NCI-H2227 treated with DMSO at 0.1 percent for 48 hours (cell line): ENCODE measurements at regions not wholly inside any gene's neighbourhood (a gene's known extent, or its start where the extent isn't known, plus 50 kb on each side); places are given as distances from the start of the nearest gene placed in this dataset.

Source experiments
- DNase-seq: peaks from one replicate; lab custom pipeline; 2025; lab: John Stamatoyannopoulos, UW

DNA sequence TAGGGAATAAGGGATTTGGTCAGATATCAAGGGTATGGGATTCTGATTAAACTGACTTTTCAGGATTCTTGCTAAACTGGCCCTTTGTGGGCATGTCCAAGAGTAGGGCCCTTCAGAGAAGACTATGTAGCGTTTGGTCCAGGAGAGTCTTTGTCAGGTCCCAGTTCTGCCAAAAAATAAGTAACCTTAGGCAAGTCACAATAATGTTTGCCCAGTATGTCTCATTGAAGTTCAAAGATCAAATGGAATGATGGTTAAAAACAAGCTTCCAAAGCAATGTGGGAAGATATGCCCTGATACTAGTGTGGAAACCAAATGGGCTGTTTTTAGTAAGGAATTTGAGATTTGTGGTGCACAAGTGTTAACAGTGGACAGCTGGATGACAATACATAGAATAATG is 454.4 kb downstream of the WDR72 start:
- DNase-seq, result no peak

DNA sequence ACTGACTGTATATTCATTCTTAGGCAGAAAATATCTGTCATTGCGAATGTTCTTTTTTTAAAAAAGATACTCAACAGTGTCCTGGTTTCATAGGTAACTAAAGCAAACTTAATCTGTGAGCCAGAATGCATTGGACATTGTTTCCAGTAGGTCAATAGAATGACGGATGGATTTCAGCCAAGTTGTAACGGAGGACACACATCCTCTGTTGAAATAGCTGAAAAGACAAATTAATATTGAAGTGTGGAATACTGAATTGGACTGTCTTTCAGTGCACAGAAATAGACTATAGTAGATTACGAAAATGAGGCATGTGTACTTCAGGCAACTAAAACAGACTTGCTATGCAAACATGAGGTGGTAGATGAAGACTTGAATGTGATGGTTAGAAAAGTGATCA is 461.6 kb downstream of the WDR72 start:
- DNase-seq, result no peak

DNA sequence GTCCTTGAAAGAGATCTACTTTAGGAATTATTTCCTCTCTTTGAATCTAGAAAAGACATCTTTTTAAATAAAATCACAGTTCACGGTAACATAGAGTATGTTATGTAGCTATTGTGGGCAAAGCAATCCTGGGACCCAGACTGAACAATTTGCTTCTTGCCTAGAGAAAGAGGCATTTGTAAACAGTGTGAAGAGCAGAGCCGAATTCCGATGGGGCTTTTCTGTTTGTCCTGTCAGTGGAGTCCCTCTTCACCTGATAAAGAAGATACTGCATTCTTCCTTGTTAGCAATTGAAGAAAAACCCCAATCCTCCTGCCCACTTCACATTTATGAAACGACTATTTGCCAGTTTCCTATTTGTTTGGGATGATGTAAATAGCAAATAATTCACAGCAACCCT is 462.9 kb downstream of the WDR72 start:
- no peak for DNase-seq

- DNase-seq, result no peak
These were observed 463.9 kb downstream of the WDR72 start for GRCh38 chr15:53295574-53295973.

DNA sequence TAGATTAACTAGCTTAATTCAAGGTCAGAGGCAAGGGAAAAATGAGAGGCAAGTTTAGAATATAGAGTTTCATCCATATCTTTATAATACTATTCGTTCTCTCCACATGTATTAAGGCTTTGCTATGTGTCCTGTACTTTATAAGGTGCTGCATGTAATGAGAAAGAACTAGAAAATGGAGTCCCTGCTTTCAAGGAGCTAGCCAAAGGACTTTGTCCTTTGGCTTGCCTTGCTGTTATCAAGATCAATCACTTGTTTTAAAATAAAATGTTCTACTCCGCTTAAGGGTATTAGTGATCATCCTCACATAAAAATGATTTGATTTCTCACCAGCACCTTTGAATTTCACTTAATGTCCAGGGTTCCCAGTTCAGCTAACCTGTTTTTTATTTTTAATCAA is 470.9 kb downstream of the WDR72 start:
- DNase-seq, result no peak

DNA sequence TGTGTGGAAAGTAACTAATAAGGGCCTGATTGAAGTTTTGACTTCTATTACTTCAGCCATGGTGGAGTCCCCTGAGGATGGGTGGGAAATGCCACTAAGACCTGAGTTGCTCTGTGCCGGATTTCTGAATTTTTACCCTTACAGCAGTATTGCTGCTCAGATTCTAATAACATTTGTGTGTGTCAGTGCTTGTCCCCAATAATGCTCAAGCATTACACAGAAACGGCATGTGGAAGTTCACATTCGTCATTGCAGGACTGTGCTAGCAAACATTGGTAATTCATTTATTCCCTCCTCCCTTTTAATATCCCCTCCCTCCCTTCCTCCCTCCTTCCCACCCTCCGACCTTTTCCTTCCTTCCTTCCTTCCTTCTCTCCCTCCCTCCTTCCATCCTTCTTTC is 484.5 kb upstream of the ONECUT1 start:
- no peak for DNase-seq

DNA sequence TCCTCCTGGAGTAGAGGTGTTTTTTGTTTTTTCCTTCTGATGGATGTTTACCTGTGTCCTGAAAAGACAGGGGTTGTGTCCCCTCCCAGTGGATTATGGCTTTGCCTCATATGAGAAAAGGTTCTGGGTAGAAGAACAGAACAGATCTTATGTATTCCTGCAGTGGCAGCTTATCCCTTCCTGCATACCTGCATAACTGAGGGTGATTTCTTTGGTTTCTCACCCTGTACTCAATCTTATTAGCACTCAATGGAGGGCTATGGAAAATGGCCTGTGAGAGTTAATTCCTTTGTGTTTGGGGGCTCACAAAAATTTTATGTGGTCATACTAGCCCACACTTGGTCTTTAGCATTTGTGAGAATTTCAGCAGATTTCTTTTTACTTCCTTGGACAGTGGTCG is 482.0 kb upstream of the ONECUT1 start:
- no peak for DNase-seq

DNA sequence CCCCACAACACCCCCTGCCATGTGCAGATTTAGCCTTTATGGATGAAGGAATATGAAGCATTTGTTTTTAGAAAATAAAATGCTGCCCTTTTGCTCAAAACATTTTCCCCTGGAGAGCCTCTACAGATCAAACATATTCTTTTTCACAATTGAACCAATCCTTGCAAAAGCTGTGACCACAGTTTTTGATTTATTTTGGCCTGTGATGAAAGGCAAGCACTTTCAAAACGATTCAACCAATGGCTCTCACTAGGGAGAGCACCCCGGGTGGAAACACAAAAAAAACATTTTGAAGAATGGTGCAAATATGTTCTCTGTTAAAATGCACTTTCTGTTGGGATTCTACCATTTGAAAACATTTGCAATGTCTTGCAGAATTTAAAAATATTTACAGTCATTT is 476.0 kb upstream of the ONECUT1 start:
- DNase-seq, result no peak

DNA sequence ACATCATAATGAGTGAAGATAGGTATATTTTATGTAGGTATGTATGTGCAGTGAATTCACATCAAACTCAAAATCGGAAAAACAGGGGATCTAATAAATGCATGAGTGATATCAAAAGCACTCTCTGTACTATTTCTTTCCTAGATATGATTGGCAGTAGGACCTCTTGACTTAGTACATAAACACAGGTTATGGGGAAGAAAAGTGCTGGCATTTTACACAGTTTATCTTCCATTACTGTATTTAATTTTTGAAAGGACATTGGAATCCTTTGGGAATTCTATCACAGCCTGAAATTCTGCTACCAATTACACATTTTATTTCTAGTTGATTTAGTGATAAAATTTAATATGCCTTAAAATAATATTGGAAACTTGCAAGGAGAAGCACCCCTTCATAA is 470.5 kb upstream of the ONECUT1 start:
- peak; percentile 13 for DNase-seq

DNA sequence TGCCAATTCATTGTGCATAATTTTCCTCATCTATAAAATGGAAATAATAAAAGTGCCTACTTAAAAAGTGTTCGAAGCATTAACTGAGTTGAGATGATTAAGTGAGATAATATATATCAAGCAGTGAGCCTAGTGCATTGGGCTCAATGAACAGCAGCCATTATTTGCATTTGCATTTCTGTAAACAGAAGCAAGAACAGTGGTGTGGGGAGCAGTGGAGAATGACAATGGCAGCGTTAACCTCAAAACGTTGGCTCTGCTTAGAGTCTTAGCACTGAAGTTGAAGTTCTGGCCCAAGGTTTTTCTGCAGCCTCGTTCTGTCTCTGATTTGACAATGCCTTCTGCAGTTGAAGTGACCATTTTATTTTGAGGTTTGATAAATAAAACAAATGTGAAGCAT is 466.3 kb upstream of the ONECUT1 start:
- no peak for DNase-seq

DNA sequence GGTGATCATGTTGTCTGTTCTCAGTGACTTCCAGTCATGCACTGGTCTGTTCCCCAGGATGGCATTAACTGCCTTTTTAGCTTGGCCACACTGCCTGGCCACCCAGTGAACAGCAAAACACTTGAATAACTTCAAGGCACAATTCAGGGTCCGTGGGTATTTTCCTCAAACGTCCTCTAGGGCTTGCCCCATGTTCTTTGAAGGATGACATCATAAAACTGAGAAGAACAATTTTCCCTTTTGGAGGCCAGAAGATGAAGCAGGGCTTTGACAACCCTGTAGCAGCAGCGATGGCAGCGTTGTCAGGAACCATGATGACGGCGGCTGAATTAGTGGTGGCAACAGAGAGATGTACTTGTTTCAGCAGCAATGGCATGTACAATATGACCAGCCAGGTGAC is 465.9 kb upstream of the ONECUT1 start:
- DNase-seq, result no peak

DNA sequence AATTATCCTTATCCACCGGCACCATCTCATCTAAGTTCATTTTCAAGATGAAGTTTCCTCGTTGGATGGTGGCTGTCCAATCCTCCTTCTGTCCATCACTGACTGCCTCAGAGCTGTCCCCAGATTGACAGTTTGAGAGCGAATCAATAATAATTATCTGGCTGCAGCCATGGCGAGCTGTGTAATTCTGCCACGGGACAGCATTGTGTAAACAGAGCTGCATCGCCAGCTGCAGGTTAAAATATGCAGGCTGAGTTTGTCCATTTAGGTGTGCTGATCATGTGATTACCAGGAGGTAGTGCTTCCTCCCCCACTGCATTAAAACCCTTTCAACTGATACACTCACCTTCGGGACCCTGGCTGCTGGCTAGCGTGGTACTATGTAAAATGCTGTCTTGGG is 461.9 kb upstream of the ONECUT1 start:
- peak; percentile 52 for DNase-seq

GRCh38 chr15:53251523-53251922 is 461.4 kb upstream of the ONECUT1 start:
- no peak for DNase-seq

DNA sequence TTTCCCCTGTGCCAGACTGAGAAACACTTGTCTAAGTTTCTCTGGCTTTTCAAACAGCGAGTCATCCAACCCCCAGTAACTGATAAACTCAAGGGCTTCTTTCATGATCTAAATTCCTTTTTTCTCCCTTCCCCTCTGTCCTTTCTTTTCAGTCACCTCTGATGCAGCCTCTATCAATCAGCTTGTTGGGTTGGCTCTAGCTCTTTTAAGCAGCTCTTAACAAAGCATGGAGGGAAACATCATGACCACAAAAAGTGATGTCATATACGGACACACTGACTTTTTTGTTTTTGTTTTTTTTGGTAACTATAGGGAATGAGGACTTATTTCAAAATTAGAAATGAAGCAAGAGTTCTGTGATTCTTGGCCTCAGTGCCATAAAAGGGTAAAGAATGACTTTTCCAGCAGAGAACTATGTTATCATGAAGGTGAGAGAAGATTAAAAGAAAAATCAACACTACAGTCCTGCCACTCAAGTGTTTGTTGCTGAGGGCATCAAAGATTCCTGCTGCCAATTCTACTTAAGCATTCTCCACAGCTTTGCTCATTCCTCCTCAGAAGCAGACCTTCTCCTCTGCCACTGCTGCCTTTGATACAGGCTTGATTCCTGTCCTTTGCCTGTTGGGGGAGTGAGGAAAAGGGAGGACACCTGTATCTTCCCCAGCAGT is 457.0 kb upstream of the ONECUT1 start:
- DNase-seq, result no peak

DNA sequence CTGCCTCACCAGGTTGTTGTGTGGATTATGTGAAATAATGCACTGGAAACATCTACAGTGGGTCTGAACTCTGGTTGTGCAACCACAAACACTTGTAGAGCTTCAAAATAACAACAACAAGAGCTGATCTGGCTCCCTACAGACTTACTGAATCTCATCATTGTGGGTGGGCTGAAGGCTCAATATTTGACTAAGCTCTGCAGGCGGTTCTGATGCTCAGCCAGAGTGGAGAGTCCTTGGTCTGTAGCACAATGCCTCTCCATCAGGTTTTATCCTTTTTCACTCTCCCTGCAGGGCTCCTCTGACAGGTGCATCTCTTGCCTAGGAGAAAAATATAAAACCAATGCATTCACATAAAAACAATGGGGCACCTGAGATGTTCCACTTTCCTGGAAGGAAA is 456.3 kb upstream of the ONECUT1 start:
- no peak for DNase-seq

- peak; percentile 58 for DNase-seq
These were observed 443.7 kb upstream of the ONECUT1 start for GRCh38 chr15:53233801-53234200.

DNA sequence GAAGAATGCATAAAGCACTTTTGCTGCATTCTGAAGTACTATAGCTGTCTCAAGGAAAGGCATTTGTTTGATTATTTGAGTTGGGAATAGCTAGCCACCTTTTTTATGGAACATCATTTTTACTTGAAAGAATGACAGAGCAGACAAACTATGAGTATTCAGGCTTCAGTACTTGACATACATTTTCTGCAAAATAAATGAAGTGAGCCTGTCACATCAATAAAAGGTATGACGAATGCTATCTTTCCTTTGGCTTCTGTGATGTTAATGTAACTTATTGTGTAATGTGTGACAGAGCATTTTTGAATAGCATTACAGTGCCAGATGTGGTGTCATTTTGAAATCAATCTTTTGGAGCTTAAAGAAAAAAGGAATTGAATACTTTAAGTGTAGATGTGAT is 440.3 kb upstream of the ONECUT1 start:
- no peak for DNase-seq

GRCh38 chr15:53226559-53226958 is 436.4 kb upstream of the ONECUT1 start:
- no peak for DNase-seq

GRCh38 chr15:53225781-53226180 is 435.6 kb upstream of the ONECUT1 start:
- DNase-seq, result no peak

DNA sequence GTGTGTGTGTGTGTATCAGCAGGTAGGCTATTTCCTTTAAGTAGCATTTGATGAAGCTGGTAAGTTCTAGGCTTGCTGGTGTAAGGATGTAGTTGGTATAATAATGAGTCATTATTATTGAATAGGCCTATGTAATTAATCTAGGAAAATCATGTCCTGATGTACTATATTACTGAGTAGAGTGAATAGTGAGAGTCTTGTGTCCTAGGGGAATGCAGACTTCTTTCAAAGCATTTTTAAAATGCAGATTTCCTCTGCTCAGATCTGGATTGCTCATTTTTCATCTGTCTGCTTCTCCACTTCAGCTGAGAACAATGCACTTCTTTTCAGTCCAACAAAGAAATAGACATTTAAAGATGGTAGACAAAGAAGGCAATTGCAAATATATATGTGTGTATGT is 434.2 kb upstream of the ONECUT1 start:
- no peak for DNase-seq

DNA sequence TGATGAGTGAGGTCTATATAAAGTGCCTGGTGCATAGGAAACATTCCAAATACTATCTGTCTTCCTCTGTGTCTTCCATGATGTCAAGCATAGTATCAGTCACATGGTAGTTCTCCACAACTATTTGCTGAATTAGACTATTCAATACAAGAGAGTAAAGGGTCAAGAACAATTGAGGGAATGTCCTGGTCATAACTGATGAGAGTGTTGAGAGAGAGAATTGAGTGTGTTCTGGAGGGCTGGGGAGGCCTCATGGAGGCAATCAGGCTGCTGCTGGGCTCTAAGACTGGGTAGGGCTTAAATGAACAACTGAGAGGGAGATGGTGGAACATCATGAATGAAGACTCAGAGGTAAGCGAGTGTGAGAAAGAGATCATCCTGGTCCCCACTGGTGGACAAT is 433.7 kb upstream of the ONECUT1 start:
- no peak for DNase-seq

GRCh38 chr15:53218666-53219580 is 428.8 kb upstream of the ONECUT1 start:
- DNase-seq, result no peak

DNA sequence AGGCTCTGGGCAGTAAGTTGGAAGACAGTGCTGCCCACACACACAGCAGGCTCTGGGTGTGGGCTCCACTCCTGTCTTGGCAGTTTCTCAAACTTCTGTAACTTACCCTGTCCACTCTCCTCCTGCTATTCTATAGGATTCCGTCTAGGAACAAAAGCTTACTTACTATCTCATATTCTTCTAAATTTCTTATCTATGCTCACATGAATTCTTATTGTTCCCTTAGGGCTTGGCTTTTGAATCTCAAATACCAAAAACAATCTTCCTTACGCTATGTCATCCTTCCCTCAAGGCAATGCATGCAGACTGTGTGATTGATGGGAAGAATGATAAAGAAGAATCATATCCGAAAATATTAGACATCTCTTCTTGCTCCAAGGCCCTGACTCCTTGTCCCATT is 425.9 kb upstream of the ONECUT1 start:
- no peak for DNase-seq

- no peak for DNase-seq
These were observed 423.2 kb upstream of the ONECUT1 start for GRCh38 chr15:53213336-53213735.
